SK-N-SH (cell line): ENCODE measurements at regions not wholly inside any gene's neighbourhood (a gene's known extent, or its start where the extent isn't known, plus 50 kb on each side); places are given as distances from the start of the nearest gene placed in this dataset.

Experiments used
- CTCF ChIA-PET: fragments of 300-600, 350-600 bp; formaldehyde crosslinking; extraction: SDS; loops from one replicate; lab custom pipeline; 2021; lab: Yijun Ruan, JAX
- POLR2A ChIA-PET: fragments of 350-600 bp; sonication (Branson Sonifier 250); formaldehyde crosslinking; extraction: SDS; loops from one replicate; lab custom pipeline; 2020; ENCODE audit warnings: antibody characterized with exemption, inconsistent platforms; lab: Yijun Ruan, JAX
- DNase-seq: peaks from one replicate; pipeline ENCODE4 v3.0.0; 2012
- H2AFZ ChIP-seq: fragments of 200-600 bp; sonication (generic); 2 replicates; pipeline ENCODE4 v1.8.1; 2016; ENCODE audit warnings: antibody characterized with exemption, mild to moderate bottlenecking, low read depth
- H3F3A ChIP-seq: fragments of 200-600 bp; sonication (generic); replicated peaks from 2 replicates; pipeline ENCODE3; 2016; ENCODE audit warnings: antibody characterized with exemption, mild to moderate bottlenecking; ENCODE audit not compliant: insufficient read depth
- H3K27ac ChIP-seq, 2 experiments: fragments of 200-500 bp in 1 of 2; fragments of 200-600 bp in 1 of 2; sonication (Bioruptor generic) in 1 of 2; sonication (generic), shearing (Covaris generic) in 1 of 2; 2 replicates each; pipeline versions ENCODE4 v1.5.1 to v1.6.1; 2014 to 2016; ENCODE audit warnings: low read depth in 2 of 2, inconsistent platforms in 1 of 2, low read length in 1 of 2, mild to moderate bottlenecking in 1 of 2, mixed read lengths in 1 of 2
- H3K27me3 ChIP-seq: fragments of 200-600 bp; sonication (generic), shearing (Covaris generic); 2 replicates; pipeline ENCODE4 v1.6.1; 2016; ENCODE audit warnings: mixed run types; ENCODE audit not compliant: insufficient read depth
- H3K36me3 ChIP-seq, 2 experiments: fragments of 200-500 bp in 1 of 2; fragments of 200-600 bp in 1 of 2; sonication (Bioruptor generic) in 1 of 2; sonication (generic) in 1 of 2; replicated peaks in 1 of 2; 2 replicates each; pipeline versions ENCODE3 to v1.5.1; 2014 to 2016; ENCODE audit warnings: low read length in 1 of 2, mild to moderate bottlenecking in 1 of 2; ENCODE audit not compliant: insufficient read depth in 2 of 2, control insufficient read depth in 1 of 2
- H3K4me1 ChIP-seq, 2 experiments: fragments of 200-500 bp in 1 of 2; fragments of 200-600 bp in 1 of 2; sonication (Bioruptor generic) in 1 of 2; sonication (generic), shearing (Covaris generic) in 1 of 2; 2 replicates each; pipeline versions ENCODE4 v1.5.1 to v1.6.1; 2014 to 2016; ENCODE audit warnings: low read depth in 1 of 2, low read length in 1 of 2, mixed run types in 1 of 2; ENCODE audit not compliant: insufficient read depth in 2 of 2, control insufficient read depth in 1 of 2
- H3K4me2 ChIP-seq: fragments of 200-600 bp; sonication (generic), shearing (Covaris generic); 2 replicates; pipeline ENCODE4 v1.6.1; 2017; ENCODE audit warnings: mixed run types
- H3K4me3 ChIP-seq, 2 experiments: fragments of 200-500 bp in 1 of 2; fragments of 200-600 bp in 1 of 2; sonication (Bioruptor generic) in 1 of 2; sonication (generic), shearing (Covaris generic) in 1 of 2; 2 replicates each; pipeline versions ENCODE4 v1.5.1 to v1.8.1; 2014 to 2016; ENCODE audit warnings: low read depth in 2 of 2, inconsistent platforms in 1 of 2, low read length in 1 of 2, mild to moderate bottlenecking in 1 of 2, mixed read lengths in 1 of 2, moderate library complexity in 1 of 2
- H3K79me2 ChIP-seq: fragments of 200-600 bp; sonication (generic); 2 replicates; pipeline ENCODE4 v1.8.1; 2017; ENCODE audit warnings: mild to moderate bottlenecking; ENCODE audit not compliant: insufficient read depth
- H3K9ac ChIP-seq: fragments of 200-600 bp; sonication (generic); 2 replicates; pipeline ENCODE4 v1.6.1; 2017; ENCODE audit warnings: mixed run types
- H3K9me2 ChIP-seq: fragments of 200-600 bp; sonication (generic); 2 replicates; pipeline ENCODE4 v1.6.1; 2017; ENCODE audit warnings: mixed run types
- H3K9me3 ChIP-seq: fragments of 200-600 bp; sonication (generic); 2 replicates; pipeline ENCODE4 v1.6.1; 2017; ENCODE audit warnings: mixed run types, mild to moderate bottlenecking, moderate library complexity
- H4K20me1 ChIP-seq: fragments of 200-600 bp; sonication (generic); 2 replicates; pipeline ENCODE4 v1.6.1; 2017; ENCODE audit warnings: mild to moderate bottlenecking, mixed run types; ENCODE audit not compliant: insufficient read depth
- CHD2 ChIP-seq: fragments of 150-350 bp; IDR thresholded peaks from 2 replicates; pipeline ENCODE4 v1.6.1; 2018; ENCODE audit warnings: low read length; ENCODE audit not compliant: partially characterized antibody
- ELF1 ChIP-seq: IDR thresholded peaks from 2 replicates; pipeline ENCODE4 v1.4.0; 2012
- EP300 ChIP-seq, 2 experiments: IDR thresholded peaks; 2 replicates each; pipeline versions ENCODE4 v1.4.0 to v1.6.1; 2012; ENCODE audit warnings: borderline replicate concordance in 1 of 2, low read depth in 1 of 2, low read length in 1 of 2
- EZH2phosphoT487 ChIP-seq: fragments of 200-600 bp; sonication (generic); IDR thresholded peaks from 2 replicates; pipeline ENCODE4 v1.6.1; 2017; ENCODE audit warnings: low read depth, mixed run types, mild to moderate bottlenecking, antibody characterized with exemption, moderate library complexity, borderline replicate concordance
- GABPA ChIP-seq: IDR thresholded peaks from 2 replicates; pipeline ENCODE4 v1.4.0; 2012; ENCODE audit warnings: low read depth, mild to moderate bottlenecking
- MXI1 ChIP-seq: IDR thresholded peaks from 2 replicates; pipeline ENCODE4 v1.6.1; 2012; ENCODE audit warnings: mild to moderate bottlenecking, low read depth, low read length, improper control_type of control experiment
- NRF1 ChIP-seq: IDR thresholded peaks from 2 replicates; pipeline ENCODE4 v1.6.1; 2012; ENCODE audit warnings: low read depth, mild to moderate bottlenecking, low read length
- SIN3A ChIP-seq: IDR thresholded peaks from 2 replicates; pipeline ENCODE4 v1.6.1; 2012; ENCODE audit warnings: low read depth, mild to moderate bottlenecking, low read length, moderate library complexity, borderline replicate concordance
- WGBS: methylation state at CpG from one replicate; pipeline ENCODE4 v1.1.6; 2017; ENCODE audit warnings: low lambda C conversion rate; 5-methylcytosine and 5-hydroxymethylcytosine counted together
- TF ChIP-seq, protein P1 (sequence below): IDR thresholded peaks from 2 replicates; pipeline ENCODE4; 2012
- TF ChIP-seq, protein P2 (sequence below): fragments of 200-600 bp; sonication (generic); IDR thresholded peaks from 2 replicates; pipeline ENCODE4 v1.6.1; 2017; ENCODE audit warnings: antibody characterized with exemption, mild to moderate bottlenecking, moderate library complexity
- TF ChIP-seq, protein P3 (sequence below): IDR thresholded peaks from 2 replicates; pipeline ENCODE4 v1.4.0; 2012; ENCODE audit warnings: low read depth, borderline replicate concordance
- TF ChIP-seq, protein P4 (sequence below): IDR thresholded peaks from 2 replicates; pipeline ENCODE4 v1.4.0; 2012; ENCODE audit warnings: low read depth
- TF ChIP-seq, protein P5 (sequence below): IDR thresholded peaks from 2 replicates; pipeline ENCODE4 v1.4.0; 2012; ENCODE audit warnings: low read depth, borderline replicate concordance

DNA sequence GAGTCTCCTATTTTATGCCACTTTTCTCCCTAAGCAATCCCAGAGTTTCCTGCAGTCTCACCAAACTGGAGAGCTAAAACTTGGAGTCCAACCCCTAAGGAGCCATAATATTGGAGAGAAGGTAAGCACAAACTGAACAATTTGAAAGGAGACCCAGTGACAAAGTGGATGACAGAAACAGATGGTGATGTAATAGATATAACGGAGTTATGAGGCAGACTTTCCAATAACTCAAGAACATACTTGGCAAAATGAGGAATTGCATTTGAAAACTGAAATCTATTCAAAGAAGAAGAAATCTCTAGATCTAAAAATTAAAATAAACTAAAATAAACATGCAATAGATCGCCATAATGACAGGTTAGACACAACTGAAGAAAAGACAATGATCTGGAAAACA lies 200.9 kb upstream of the MIR17HG start:
- Histone ChIP-seq H3K4me1 (peaks cover 0 to 12% of the 10 kb centered on the region in 2 experiments; a peak in 2 of 4 replicates), H3K27ac (no peak overlapping the region), H3K4me2 (no peak overlapping the region), H4K20me1 (no peaks in the 10 kb centered on the region), H3K9me3 (no peaks in the 10 kb centered on the region), H2AFZ (no peak overlapping the region), H3K4me3 (no peak overlapping the region), H3K9ac (no peak overlapping the region), H3K9me2 (no peaks in the 10 kb centered on the region), H3F3A (no peaks in the 10 kb centered on the region), H3K27me3 (no peaks in the 10 kb centered on the region), H3K36me3 (no peaks in the 10 kb centered on the region), H3K79me2 (no peaks in the 10 kb centered on the region)
- no peak for DNase-seq
- TF ChIP-seq, protein P1, sequence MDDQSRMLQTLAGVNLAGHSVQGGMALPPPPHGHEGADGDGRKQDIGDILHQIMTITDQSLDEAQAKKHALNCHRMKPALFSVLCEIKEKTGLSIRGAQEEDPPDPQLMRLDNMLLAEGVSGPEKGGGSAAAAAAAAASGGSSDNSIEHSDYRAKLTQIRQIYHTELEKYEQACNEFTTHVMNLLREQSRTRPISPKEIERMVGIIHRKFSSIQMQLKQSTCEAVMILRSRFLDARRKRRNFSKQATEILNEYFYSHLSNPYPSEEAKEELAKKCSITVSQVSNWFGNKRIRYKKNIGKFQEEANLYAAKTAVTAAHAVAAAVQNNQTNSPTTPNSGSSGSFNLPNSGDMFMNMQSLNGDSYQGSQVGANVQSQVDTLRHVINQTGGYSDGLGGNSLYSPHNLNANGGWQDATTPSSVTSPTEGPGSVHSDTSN, result no peak
- TF ChIP-seq SIN3A (no peak), EP300 (IDR thresholded peaks at IDR 0.05; ENCODE audit: borderline replicate concordance in 1 of 2, low read depth in 1 of 2, low read length in 1 of 2) (no peak)
- CTCF ChIA-PET, result interaction anchor here (1.0 to 1.8 kb wide), 5 partner anchors 11 to 38 kb away, joined by 3 to 7 read pairs (median 4); no protein-coding TSS in a partner anchor
- POLR2A ChIA-PET, result no interaction called here
- WGBS, result 81% methylated on average over 2 of the region's 2 CpGs

DNA sequence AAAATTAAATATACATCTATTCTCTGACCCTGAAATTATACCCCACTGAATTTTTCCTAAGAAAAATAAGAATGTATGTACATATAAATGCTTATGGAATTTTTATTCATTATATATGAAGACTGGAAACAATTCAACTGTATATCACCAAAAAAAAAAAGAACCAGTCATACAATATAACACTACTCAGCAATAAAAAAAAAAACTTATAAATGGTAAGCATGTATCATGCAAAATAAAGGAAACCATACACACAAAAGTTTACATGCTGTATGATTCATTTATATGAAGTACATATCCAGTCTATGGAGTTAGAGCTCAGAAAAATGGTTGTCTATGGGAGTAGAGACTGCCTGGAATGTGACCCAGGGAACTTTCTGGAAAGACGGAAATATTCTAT lies 199.4 kb upstream of the MIR17HG start:
- Histone ChIP-seq H3K36me3 (no peaks in the 10 kb centered on the region), H4K20me1 (no peaks in the 10 kb centered on the region), H3K79me2 (no peaks in the 10 kb centered on the region), H3K27ac (no peak overlapping the region), H3K9me3 (no peaks in the 10 kb centered on the region), H3K27me3 (no peaks in the 10 kb centered on the region), H3K4me3 (no peak overlapping the region), H3K9me2 (no peaks in the 10 kb centered on the region), H2AFZ (no peak overlapping the region), H3K4me1 (peaks cover 0 to 8% of the 10 kb centered on the region in 2 experiments; a peak in 2 of 4 replicates), H3K9ac (no peak overlapping the region), H3F3A (no peaks in the 10 kb centered on the region), H3K4me2 (no peak overlapping the region)
- 95% methylated on average over 1 of the region's 1 CpG for WGBS
- TF ChIP-seq, protein P2, sequence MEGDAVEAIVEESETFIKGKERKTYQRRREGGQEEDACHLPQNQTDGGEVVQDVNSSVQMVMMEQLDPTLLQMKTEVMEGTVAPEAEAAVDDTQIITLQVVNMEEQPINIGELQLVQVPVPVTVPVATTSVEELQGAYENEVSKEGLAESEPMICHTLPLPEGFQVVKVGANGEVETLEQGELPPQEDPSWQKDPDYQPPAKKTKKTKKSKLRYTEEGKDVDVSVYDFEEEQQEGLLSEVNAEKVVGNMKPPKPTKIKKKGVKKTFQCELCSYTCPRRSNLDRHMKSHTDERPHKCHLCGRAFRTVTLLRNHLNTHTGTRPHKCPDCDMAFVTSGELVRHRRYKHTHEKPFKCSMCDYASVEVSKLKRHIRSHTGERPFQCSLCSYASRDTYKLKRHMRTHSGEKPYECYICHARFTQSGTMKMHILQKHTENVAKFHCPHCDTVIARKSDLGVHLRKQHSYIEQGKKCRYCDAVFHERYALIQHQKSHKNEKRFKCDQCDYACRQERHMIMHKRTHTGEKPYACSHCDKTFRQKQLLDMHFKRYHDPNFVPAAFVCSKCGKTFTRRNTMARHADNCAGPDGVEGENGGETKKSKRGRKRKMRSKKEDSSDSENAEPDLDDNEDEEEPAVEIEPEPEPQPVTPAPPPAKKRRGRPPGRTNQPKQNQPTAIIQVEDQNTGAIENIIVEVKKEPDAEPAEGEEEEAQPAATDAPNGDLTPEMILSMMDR, result no peak
- TF ChIP-seq MXI1, result no peak
- TF ChIP-seq, protein P1, result no peak
- TF ChIP-seq, protein P3, sequence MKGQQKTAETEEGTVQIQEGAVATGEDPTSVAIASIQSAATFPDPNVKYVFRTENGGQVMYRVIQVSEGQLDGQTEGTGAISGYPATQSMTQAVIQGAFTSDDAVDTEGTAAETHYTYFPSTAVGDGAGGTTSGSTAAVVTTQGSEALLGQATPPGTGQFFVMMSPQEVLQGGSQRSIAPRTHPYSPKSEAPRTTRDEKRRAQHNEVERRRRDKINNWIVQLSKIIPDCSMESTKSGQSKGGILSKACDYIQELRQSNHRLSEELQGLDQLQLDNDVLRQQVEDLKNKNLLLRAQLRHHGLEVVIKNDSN, result no peak
- no peak for TF ChIP-seq ELF1
- TF ChIP-seq EP300 (IDR thresholded peaks at IDR 0.05; ENCODE audit: borderline replicate concordance in 1 of 2, low read depth in 1 of 2, low read length in 1 of 2), result no peak
- TF ChIP-seq NRF1, result no peak
- TF ChIP-seq, protein P4, sequence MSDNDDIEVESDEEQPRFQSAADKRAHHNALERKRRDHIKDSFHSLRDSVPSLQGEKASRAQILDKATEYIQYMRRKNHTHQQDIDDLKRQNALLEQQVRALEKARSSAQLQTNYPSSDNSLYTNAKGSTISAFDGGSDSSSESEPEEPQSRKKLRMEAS, result no peak
- no peak for TF ChIP-seq EZH2phosphoT487
- TF ChIP-seq, protein P5, sequence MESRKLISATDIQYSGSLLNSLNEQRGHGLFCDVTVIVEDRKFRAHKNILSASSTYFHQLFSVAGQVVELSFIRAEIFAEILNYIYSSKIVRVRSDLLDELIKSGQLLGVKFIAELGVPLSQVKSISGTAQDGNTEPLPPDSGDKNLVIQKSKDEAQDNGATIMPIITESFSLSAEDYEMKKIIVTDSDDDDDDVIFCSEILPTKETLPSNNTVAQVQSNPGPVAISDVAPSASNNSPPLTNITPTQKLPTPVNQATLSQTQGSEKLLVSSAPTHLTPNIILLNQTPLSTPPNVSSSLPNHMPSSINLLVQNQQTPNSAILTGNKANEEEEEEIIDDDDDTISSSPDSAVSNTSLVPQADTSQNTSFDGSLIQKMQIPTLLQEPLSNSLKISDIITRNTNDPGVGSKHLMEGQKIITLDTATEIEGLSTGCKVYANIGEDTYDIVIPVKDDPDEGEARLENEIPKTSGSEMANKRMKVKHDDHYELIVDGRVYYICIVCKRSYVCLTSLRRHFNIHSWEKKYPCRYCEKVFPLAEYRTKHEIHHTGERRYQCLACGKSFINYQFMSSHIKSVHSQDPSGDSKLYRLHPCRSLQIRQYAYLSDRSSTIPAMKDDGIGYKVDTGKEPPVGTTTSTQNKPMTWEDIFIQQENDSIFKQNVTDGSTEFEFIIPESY, result no peak
- TF ChIP-seq CHD2, result no peak
- TF ChIP-seq GABPA, result no peak
- POLR2A ChIA-PET, result no interaction called here
- no peak for DNase-seq
- CTCF ChIA-PET, result interaction anchor here (1.3 kb wide), 1 partner anchor 36 kb away, joined by 5 read pairs; no protein-coding TSS in a partner anchor
